ENCODE measurements at regions not wholly inside any gene's neighbourhood (a gene's known extent, or its start where the extent isn't known, plus 50 kb on each side); places are given as distances from the start of the nearest gene placed in this dataset.
"Not testable (repeated sequence)": the region's sequence is repeated elsewhere in the genome, so short reads cannot be mapped to it uniquely, and the experiment has no call there.

DNA sequence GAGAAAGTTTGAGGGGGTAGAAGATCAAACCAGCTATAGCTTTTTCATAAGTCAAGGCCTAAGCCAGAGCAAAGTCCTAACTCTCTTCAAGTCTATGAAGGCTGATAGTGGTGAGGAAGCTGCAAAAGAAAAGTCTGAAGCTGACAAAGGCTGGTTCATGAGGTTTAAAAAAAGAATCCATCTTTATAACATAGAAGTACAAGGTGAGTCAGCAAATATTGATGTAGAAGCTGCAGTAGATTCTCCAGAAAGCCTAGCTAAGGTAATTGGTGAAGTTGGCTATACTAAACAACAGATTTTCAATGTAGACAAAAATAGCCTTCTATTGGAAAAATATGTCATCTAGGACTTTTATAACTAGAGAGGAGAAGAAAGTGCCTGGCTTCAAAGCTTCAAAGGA, 141.4 kb upstream of the ZNF521 start:
- Histone ChIP-seq H3K4me1 (ENCODE audit: low read length) (no peaks in the 10 kb centered on the region), H3K9me3 (ENCODE audit: insufficient read depth, low read length) (no peaks in the 10 kb centered on the region), H3K9ac (ENCODE audit: low read length) (no peak overlapping the region), H4K20me1 (ENCODE audit: insufficient read depth, low read length) (no peaks in the 10 kb centered on the region), H2AFZ (ENCODE audit: low read depth, low read length) (no peak overlapping the region), H3K4me3 (ENCODE audit: low read length) (no peak overlapping the region), H3K36me3 (replicated peaks; ENCODE audit: low read depth, low read length) (no peaks in the 10 kb centered on the region), H3K27me3 (ENCODE audit: low read depth, low read length) (no peaks in the 10 kb centered on the region), H3K4me2 (ENCODE audit: low read length) (no peak overlapping the region), H3K27ac (ENCODE audit: low read length) (no peak overlapping the region), H3K79me2 (ENCODE audit: low read length) (no peaks in the 10 kb centered on the region)
- no peak for TF ChIP-seq EZH2phosphoT487 (IDR thresholded peaks at IDR 0.05; ENCODE audit: low read depth)
- TF ChIP-seq, protein P1, sequence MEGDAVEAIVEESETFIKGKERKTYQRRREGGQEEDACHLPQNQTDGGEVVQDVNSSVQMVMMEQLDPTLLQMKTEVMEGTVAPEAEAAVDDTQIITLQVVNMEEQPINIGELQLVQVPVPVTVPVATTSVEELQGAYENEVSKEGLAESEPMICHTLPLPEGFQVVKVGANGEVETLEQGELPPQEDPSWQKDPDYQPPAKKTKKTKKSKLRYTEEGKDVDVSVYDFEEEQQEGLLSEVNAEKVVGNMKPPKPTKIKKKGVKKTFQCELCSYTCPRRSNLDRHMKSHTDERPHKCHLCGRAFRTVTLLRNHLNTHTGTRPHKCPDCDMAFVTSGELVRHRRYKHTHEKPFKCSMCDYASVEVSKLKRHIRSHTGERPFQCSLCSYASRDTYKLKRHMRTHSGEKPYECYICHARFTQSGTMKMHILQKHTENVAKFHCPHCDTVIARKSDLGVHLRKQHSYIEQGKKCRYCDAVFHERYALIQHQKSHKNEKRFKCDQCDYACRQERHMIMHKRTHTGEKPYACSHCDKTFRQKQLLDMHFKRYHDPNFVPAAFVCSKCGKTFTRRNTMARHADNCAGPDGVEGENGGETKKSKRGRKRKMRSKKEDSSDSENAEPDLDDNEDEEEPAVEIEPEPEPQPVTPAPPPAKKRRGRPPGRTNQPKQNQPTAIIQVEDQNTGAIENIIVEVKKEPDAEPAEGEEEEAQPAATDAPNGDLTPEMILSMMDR (IDR thresholded peaks at IDR 0.05; ENCODE audit: low read depth, low read length) = no peak

DNA sequence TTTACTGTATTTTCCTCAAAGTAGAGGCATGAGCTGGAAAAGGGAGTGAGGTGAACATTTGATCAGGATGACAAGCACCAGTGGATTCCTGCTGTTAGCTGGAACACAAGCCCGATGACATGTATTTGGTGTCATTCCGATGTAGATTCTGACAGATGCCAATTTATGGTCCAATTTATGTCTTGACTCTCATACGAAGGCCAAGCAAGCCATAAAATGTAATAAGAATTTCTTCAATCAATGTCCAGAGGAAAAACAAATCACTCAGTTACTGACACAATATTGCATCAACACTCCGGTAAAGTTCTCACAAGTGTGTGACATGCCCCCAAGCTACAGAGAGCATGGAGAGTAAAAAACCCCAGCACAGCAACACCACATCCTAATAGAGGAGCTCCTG, 138.3 kb upstream of the ZNF521 start:
- H3K4me3 ChIP-seq (ENCODE audit: low read length) = no peak overlapping the region
- H3K27me3 ChIP-seq (ENCODE audit: low read depth, low read length) = no peaks in the 10 kb centered on the region
- no peaks in the 10 kb centered on the region for H3K79me2 ChIP-seq (ENCODE audit: low read length)
- no peak overlapping the region for H3K4me2 ChIP-seq (ENCODE audit: low read length)
- no peak overlapping the region for H3K9ac ChIP-seq (ENCODE audit: low read length)
- H3K9me3 ChIP-seq (ENCODE audit: insufficient read depth, low read length) = no peaks in the 10 kb centered on the region
- TF ChIP-seq, protein P1 (IDR thresholded peaks at IDR 0.05; ENCODE audit: low read depth, low read length) = no peak
- TF ChIP-seq EZH2phosphoT487 (IDR thresholded peaks at IDR 0.05; ENCODE audit: low read depth) = no peak
- no peaks in the 10 kb centered on the region for H3K36me3 ChIP-seq (replicated peaks; ENCODE audit: low read depth, low read length)
- no peak overlapping the region for H3K27ac ChIP-seq (ENCODE audit: low read length)
- H2AFZ ChIP-seq (ENCODE audit: low read depth, low read length) = no peak overlapping the region
- H4K20me1 ChIP-seq (ENCODE audit: insufficient read depth, low read length) = no peaks in the 10 kb centered on the region
- H3K4me1 ChIP-seq (ENCODE audit: low read length) = no peaks in the 10 kb centered on the region

DNA sequence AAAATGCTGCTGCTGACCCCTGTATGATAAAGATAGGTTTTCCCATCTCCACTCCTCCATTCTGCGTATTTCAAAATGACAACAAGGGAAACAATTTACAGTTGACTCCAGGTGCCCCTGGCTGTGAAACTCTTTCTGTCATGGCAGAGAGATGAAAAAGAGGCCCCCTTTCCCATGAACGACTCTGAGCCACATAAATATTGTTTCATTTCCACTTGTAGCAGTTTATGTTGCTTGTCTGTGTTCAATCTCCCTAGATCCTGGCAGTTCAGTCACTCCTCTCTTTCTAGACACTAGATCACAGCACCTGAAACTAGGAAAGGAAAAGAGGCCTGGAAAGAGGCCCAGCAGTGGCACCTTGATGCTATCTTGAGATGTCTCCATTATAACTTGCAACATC, 121.0 kb upstream of the ZNF521 start:
- Histone ChIP-seq H3K27ac (ENCODE audit: low read length) (no peak overlapping the region), H3K4me2 (ENCODE audit: low read length) (no peak overlapping the region), H3K4me1 (ENCODE audit: low read length) (no peaks in the 10 kb centered on the region), H3K79me2 (ENCODE audit: low read length) (no peaks in the 10 kb centered on the region), H3K9me3 (ENCODE audit: insufficient read depth, low read length) (no peaks in the 10 kb centered on the region), H3K4me3 (ENCODE audit: low read length) (no peak overlapping the region), H2AFZ (ENCODE audit: low read depth, low read length) (no peak overlapping the region), H3K9ac (ENCODE audit: low read length) (no peak overlapping the region), H3K36me3 (replicated peaks; ENCODE audit: low read depth, low read length) (no peaks in the 10 kb centered on the region), H4K20me1 (ENCODE audit: insufficient read depth, low read length) (no peaks in the 10 kb centered on the region), H3K27me3 (ENCODE audit: low read depth, low read length) (no peaks in the 10 kb centered on the region)
- TF ChIP-seq, protein P1 (IDR thresholded peaks at IDR 0.05; ENCODE audit: low read depth, low read length) = no peak
- no peak for TF ChIP-seq EZH2phosphoT487 (IDR thresholded peaks at IDR 0.05; ENCODE audit: low read depth)

DNA sequence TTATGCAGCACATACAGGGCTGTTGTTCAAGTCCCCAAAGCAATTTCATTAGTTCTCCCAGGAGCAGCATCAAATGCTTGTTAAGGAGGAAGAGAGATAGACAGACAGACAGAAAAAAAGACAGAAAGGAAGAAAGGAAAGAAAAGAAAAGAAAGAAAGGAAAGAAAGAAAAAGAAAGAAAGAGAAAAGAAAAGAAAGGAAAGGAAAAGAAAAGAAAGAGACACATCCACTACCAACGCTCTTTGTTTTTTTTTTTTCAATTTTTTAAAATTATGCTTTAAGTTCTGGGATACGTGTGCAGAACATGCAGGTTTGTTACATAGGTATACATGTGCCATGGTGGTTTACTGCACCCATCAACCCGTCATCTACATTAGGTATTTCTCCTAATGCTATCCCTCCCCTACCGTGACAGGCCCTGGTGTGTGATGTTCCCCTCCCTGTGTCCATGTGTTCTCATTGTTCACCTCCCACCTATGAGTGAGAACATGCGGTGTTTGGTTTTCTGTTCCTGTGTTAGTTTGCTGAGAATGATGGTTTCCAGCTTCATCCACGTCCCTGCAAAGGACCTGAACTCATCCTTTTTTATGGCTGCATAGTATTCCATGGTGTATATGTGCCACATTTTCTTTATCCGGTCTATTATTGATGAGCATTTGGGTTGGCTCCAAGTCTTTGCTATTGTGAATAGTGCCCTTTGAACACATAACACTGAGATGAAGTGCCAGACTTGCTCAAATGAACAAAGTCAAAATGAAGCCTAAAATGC, 119.0 kb upstream of the ZNF521 start:
- H2AFZ ChIP-seq (ENCODE audit: low read depth, low read length); H3K9me3 ChIP-seq (ENCODE audit: insufficient read depth, low read length); H3K9ac ChIP-seq (ENCODE audit: low read length); H3K27me3 ChIP-seq (ENCODE audit: low read depth, low read length); H4K20me1 ChIP-seq (ENCODE audit: insufficient read depth, low read length); H3K4me2 ChIP-seq (ENCODE audit: low read length); H3K27ac ChIP-seq (ENCODE audit: low read length); H3K36me3 ChIP-seq (replicated peaks; ENCODE audit: low read depth, low read length); H3K4me1 ChIP-seq (ENCODE audit: low read length); H3K79me2 ChIP-seq (ENCODE audit: low read length); H3K4me3 ChIP-seq (ENCODE audit: low read length): not testable (repeated sequence)

All from OCI-LY3 (cell line).